Cardiac muscle cell (in vitro differentiated cells and primary cell): ENCODE measurements at regions not wholly inside any gene's neighbourhood (a gene's known extent, or its start where the extent isn't known, plus 50 kb on each side); places are given as distances from the start of the nearest gene placed in this dataset.
"Not testable (repeated sequence)": the region's sequence is repeated elsewhere in the genome, so short reads cannot be mapped to it uniquely, and the experiment has no call there.

ENCODE experiments used
- DNase-seq, 2 donors: peaks; one replicate each; pipeline versions ENCODE4 v3.0.0 to v3.0.0-alpha.2; 2010 to 2017; ENCODE audit warnings: low read depth in 1 of 2, low spot score in 1 of 2
- H3K27ac ChIP-seq: fragments of 200-600 bp; sonication (generic); 2 replicates; pipeline ENCODE4 v1.5.1; 2016
- H3K27me3 ChIP-seq: fragments of 200-600 bp; sonication (generic); 2 replicates; pipeline ENCODE4 v1.6.0; 2016; ENCODE audit warnings: control low read depth
- H3K36me3 ChIP-seq: fragments of 200-600 bp; sonication (generic); 2 replicates; pipeline ENCODE4 v1.5.1; 2016; ENCODE audit warnings: control low read depth
- H3K4me1 ChIP-seq: fragments of 200-600 bp; sonication (generic); 2 replicates; pipeline ENCODE4 v1.8.1; 2017; ENCODE audit warnings: low read depth, mild to moderate bottlenecking, mixed run types
- H3K4me3 ChIP-seq: fragments of 200-600 bp; sonication (generic); 2 replicates; pipeline ENCODE4 v1.5.1; 2016; ENCODE audit warnings: mild to moderate bottlenecking
- H3K9me3 ChIP-seq: fragments of 200-600 bp; sonication (generic); 2 replicates; pipeline ENCODE4 v1.5.1; 2017; ENCODE audit warnings: low read depth, mild to moderate bottlenecking, control low read depth
- CTCF ChIP-seq: IDR thresholded peaks from 2 replicates; pipeline ENCODE4 v1.5.1; 2012; ENCODE audit warnings: low read depth, mild to moderate bottlenecking, low read length

GRCh38 chr1:209198961-209199750 is 384.4 kb upstream of the CAMK1G start:
- no peak overlapping the region for H3K27ac ChIP-seq
- TF ChIP-seq CTCF, result no peak
- no peak overlapping the region for H3K4me3 ChIP-seq
- peaks cover 8% of the 10 kb centered on the region for H3K4me1 ChIP-seq
- peaks cover 3% of the 10 kb centered on the region for H3K9me3 ChIP-seq
- DNase-seq, result no peak
- H3K36me3 ChIP-seq, result no peaks in the 10 kb centered on the region
- H3K27me3 ChIP-seq, result no peaks in the 10 kb centered on the region

- H3K27me3 ChIP-seq, result no peaks in the 10 kb centered on the region
- peaks cover 8% of the 10 kb centered on the region for H3K4me1 ChIP-seq
- DNase-seq, result peak in 1 of 2 donors; percentile 57
- no peaks in the 10 kb centered on the region for H3K36me3 ChIP-seq
- no peak overlapping the region for H3K4me3 ChIP-seq
- TF ChIP-seq CTCF, result no peak
- H3K27ac ChIP-seq, result no peak overlapping the region
- H3K9me3 ChIP-seq, result peaks cover 3% of the 10 kb centered on the region
These were observed 383.7 kb upstream of the CAMK1G start for GRCh38 chr1:209199822-209200221.

DNA sequence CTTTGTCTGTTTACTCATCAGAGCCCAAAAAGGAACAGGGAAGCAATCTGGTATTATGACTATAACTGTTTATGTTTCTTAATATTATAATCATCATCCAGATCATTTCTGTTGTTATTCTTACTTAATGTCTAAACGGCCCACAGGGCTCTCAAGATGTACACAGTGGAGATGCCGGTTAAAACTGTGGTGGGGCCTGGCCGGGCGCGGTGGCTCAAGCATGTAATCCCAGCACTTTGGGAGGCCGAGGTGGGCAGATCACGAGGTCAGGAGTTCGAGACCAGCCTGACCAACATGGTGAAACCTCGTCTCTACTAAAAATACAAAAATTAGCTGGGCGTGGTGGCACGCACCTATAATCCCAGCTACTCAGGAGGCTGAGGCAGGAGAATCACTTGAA is 381.2 kb upstream of the CAMK1G start:
- not testable (repeated sequence) for H3K27me3 ChIP-seq, H3K36me3 ChIP-seq, H3K4me3 ChIP-seq, H3K27ac ChIP-seq, H3K9me3 ChIP-seq, DNase-seq, H3K4me1 ChIP-seq

- Histone ChIP-seq H3K27me3 (peaks cover under 1% of the 10 kb centered on the region), H3K4me3 (no peak overlapping the region), H3K4me1 (peaks cover 8% of the 10 kb centered on the region), H3K27ac (no peak overlapping the region), H3K9me3 (no peaks in the 10 kb centered on the region), H3K36me3 (no peaks in the 10 kb centered on the region)
- peak; percentile 75 for TF ChIP-seq CTCF
- DNase-seq, result peak; percentile 58 to 77
These were observed 380.5 kb upstream of the CAMK1G start for GRCh38 chr1:209202830-209203532.

GRCh38 chr1:209203533-209203895 is 380.0 kb upstream of the CAMK1G start:
- H3K4me1 ChIP-seq, result peaks cover 8% of the 10 kb centered on the region
- no peak for DNase-seq
- no peak overlapping the region for H3K27ac ChIP-seq
- peaks cover 6% of the 10 kb centered on the region for H3K27me3 ChIP-seq
- H3K9me3 ChIP-seq, result no peaks in the 10 kb centered on the region
- no peak for TF ChIP-seq CTCF
- H3K36me3 ChIP-seq, result no peaks in the 10 kb centered on the region
- H3K4me3 ChIP-seq, result no peak overlapping the region

DNA sequence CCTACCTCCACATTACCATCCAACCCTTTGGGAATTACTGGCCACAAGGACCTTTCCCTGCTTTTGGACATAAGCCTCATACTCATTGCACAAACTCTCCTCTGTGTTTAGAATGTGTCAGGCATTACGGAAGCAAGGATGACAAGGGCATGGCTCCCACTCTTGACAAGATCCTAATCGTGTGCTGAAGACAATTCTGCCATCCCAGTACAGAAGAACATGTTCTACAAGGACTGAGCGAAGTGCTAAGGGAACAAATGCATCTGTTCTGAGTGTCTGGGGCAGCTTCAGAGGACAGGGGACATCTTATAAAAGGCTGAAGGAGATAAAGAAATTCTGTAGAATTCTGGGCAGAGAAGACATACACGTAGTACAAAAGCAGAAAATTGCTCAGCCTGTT is 378.5 kb upstream of the CAMK1G start:
- H3K9me3 ChIP-seq, result no peaks in the 10 kb centered on the region
- H3K36me3 ChIP-seq, result no peaks in the 10 kb centered on the region
- no peak for DNase-seq
- no peak for TF ChIP-seq CTCF
- no peak overlapping the region for H3K4me3 ChIP-seq
- H3K4me1 ChIP-seq, result no peaks in the 10 kb centered on the region
- H3K27me3 ChIP-seq, result peaks cover 9% of the 10 kb centered on the region
- H3K27ac ChIP-seq, result no peak overlapping the region
